ENCODE measurements at regions not wholly inside any gene's neighbourhood (a gene's known extent, or its start where the extent isn't known, plus 50 kb on each side); places are given as distances from the start of the nearest gene placed in this dataset.

GRCh38 chr12:24705741-24706358 lies 243.1 kb downstream of the BCAT1 start:
- TF ChIP-seq GATA2 (IDR thresholded peaks at IDR 0.05; ENCODE audit: low read depth, low read length) (no peak), GATA3 (IDR thresholded peaks at IDR 0.05; ENCODE audit: low read depth, low read length) (no peak)

All from SH-SY5Y (cell line).